GM12872 (cell line): ENCODE measurements at regions not wholly inside any gene's neighbourhood (a gene's known extent, or its start where the extent isn't known, plus 50 kb on each side); places are given as distances from the start of the nearest gene placed in this dataset.

ENCODE experiments used
- CTCF ChIP-seq: IDR thresholded peaks from 3 replicates; pipeline ENCODE4 v1.5.1; 2011; ENCODE audit warnings: low read depth, mild to moderate bottlenecking, low read length, moderate library complexity; ENCODE audit not compliant: insufficient read depth

- no peak for TF ChIP-seq CTCF
Observed at GRCh38 chr2:13106302-13106701, 389.6 kb downstream of the TRIB2 start.

- TF ChIP-seq CTCF: no peak
Observed at GRCh38 chr2:13109516-13109915, 392.8 kb downstream of the TRIB2 start.

DNA sequence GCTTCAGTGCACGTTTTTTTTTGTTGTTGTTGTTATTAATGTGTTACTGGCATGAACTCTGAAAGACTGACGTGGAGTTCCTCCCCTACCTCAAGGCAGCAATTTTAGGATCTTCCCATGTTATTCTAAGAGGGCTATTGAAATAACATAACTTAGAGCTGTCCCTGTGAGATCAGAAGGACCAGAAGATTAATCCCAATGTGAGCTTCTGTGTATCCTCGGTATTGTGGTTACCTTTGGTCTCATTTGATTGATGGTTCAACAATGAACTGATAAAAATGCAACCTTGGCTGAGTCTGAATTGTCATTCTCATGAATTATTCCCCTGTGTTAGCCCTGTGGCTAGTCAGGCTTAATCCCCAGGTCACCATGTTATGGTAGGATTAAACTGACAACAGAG, 394.1 kb downstream of the TRIB2 start:
- no peak for TF ChIP-seq CTCF

- TF ChIP-seq CTCF: no peak
Observed at GRCh38 chr2:13113002-13113401, 396.3 kb downstream of the TRIB2 start.

DNA sequence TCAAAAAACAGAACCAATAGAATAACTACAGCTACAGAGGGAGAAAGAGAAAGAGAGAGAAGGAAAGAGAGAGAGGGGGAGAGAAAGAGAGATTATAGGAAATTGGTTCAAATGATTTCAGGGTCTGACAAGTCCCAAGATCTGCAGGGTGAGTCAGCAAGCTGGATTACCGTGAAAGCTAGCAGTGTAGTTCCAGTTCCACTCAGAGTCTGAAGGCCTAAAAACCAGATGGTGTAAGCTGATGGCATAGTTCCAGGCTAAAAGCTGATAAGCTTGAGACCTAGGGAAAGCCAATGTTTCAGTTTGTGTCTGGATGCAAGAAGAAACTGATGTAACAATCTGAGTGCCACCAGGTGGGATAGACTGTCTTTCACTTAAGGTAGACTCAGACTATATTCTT, 397.7 kb downstream of the TRIB2 start:
- TF ChIP-seq CTCF: no peak

GRCh38 chr2:13115643-13116042, 398.9 kb downstream of the TRIB2 start:
- no peak for TF ChIP-seq CTCF

DNA sequence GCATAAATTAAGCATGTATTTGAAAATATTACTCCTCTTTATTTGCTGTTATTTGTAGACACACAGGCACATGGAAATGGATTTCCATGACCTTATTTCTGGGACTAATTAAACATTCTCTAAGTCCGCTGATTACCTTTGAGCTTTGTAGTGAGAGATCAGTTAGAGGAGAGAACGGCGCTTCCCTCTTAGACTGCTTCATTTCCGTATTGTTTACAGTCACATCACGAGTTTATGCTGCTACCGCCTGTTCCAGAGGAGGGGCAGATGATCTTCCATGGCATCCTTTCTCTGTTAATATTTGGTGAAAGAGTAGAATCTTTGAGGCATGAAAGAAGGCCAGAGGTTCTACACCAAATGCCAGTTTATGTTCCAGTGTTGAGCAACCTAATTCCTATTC, 404.4 kb downstream of the TRIB2 start:
- TF ChIP-seq CTCF: no peak

DNA sequence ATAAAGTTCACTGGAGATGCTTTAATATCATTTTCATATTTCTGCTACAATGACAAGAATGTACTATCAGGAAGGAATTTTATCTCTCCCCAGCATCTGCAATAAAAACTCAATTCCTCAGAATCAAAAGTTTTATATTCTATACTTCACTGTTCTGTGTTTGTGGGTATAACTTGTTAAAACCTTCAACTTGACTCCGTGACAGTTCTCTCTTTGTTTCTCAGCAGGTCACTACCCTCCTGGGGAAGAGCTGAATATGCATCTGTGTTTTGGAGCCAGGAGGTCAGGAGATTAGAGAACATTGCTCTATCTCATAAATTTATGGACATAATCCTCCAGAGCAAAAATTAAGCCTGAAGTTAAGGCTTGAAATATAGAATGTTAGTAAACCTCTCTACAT, 411.4 kb downstream of the TRIB2 start:
- TF ChIP-seq CTCF: no peak
